ENCODE measurements at regions not wholly inside any gene's neighbourhood (a gene's known extent, or its start where the extent isn't known, plus 50 kb on each side); places are given as distances from the start of the nearest gene placed in this dataset.

GRCh38 chr9:116002624-116003023 lies 151.0 kb upstream of the PAPPA start:
- FAIRE-seq (no peak), DNase-seq (no peak), ATAC-seq (no peak)
- TF ChIP-seq CTCF (IDR thresholded peaks at IDR 0.05): no peak
- Histone ChIP-seq H3K36me3 (no peaks in the 10 kb centered on the region), H3K27me3 (no peaks in the 10 kb centered on the region), H3K4me3 (no peak overlapping the region), H3K4me1 (no peaks in the 10 kb centered on the region), H3K9me3 (no peaks in the 10 kb centered on the region), H3K27ac (no peak overlapping the region)
- intact Hi-C loops (cut with DNase I): no loop called here
- WGBS, 2 donors: 47 to 57% methylated on average over 3 of the region's 3 CpGs

- no peak for ATAC-seq
- no peak for TF ChIP-seq CTCF (IDR thresholded peaks at IDR 0.05)
- H3K4me1 ChIP-seq: no peaks in the 10 kb centered on the region
- H3K9me3 ChIP-seq: no peaks in the 10 kb centered on the region
- FAIRE-seq: no peak
- H3K27me3 ChIP-seq: no peaks in the 10 kb centered on the region
- no peak overlapping the region for H3K4me3 ChIP-seq
- no peaks in the 10 kb centered on the region for H3K36me3 ChIP-seq
- DNase-seq: no peak
- 77 to 83% methylated on average over 1 of the region's 1 CpG for WGBS, 2 donors
- H3K27ac ChIP-seq: no peak overlapping the region
- intact Hi-C loops (cut with DNase I): no loop called here
These were observed 150.2 kb upstream of the PAPPA start for GRCh38 chr9:116003397-116003796.

GRCh38 chr9:116005205-116005604 lies 148.4 kb upstream of the PAPPA start:
- intact Hi-C loops (cut with DNase I): no loop called here
- FAIRE-seq: no peak

GRCh38 chr9:116007824-116008223 lies 145.8 kb upstream of the PAPPA start:
- intact Hi-C loops (cut with DNase I): no loop called here
- no peaks in the 10 kb centered on the region for H3K27me3 ChIP-seq
- no peaks in the 10 kb centered on the region for H3K4me1 ChIP-seq
- FAIRE-seq (no peak), DNase-seq (no peak), ATAC-seq (no peak)
- 62 to 67% methylated on average over 2 of the region's 2 CpGs for WGBS, 2 donors
- H3K4me3 ChIP-seq: no peak overlapping the region
- no peak overlapping the region for H3K27ac ChIP-seq
- no peaks in the 10 kb centered on the region for H3K36me3 ChIP-seq
- no peaks in the 10 kb centered on the region for H3K9me3 ChIP-seq
- TF ChIP-seq CTCF (IDR thresholded peaks at IDR 0.05): no peak

More at GRCh38 chr9:116005205-116005604, 148.4 kb upstream of the PAPPA start:
- Histone ChIP-seq H3K4me3 (no peak overlapping the region), H3K36me3 (no peaks in the 10 kb centered on the region), H3K27me3 (no peaks in the 10 kb centered on the region), H3K4me1 (no peaks in the 10 kb centered on the region), H3K27ac (no peak overlapping the region), H3K9me3 (no peaks in the 10 kb centered on the region)
- no peak for TF ChIP-seq CTCF (IDR thresholded peaks at IDR 0.05)
- 63 to 66% methylated on average over 2 of the region's 2 CpGs for WGBS, 2 donors
- DNase-seq (no peak), ATAC-seq (no peak)

- no peak for DNase-seq
- ATAC-seq: no peak
- intact Hi-C loops (cut with DNase I): no loop called here
- no peaks in the 10 kb centered on the region for H3K9me3 ChIP-seq
- WGBS, 2 donors: 55 to 67% methylated on average over 5 of the region's 5 CpGs
- no peaks in the 10 kb centered on the region for H3K4me1 ChIP-seq
- no peaks in the 10 kb centered on the region for H3K36me3 ChIP-seq
- no peak overlapping the region for H3K4me3 ChIP-seq
- FAIRE-seq: no peak
- no peaks in the 10 kb centered on the region for H3K27me3 ChIP-seq
- TF ChIP-seq CTCF (IDR thresholded peaks at IDR 0.05): no peak
- H3K27ac ChIP-seq: no peak overlapping the region
These were observed 145.3 kb upstream of the PAPPA start for GRCh38 chr9:116008278-116008677.
